ENCODE measurements at regions not wholly inside any gene's neighbourhood (a gene's known extent, or its start where the extent isn't known, plus 50 kb on each side); places are given as distances from the start of the nearest gene placed in this dataset.
"Not testable (repeated sequence)": the region's sequence is repeated elsewhere in the genome, so short reads cannot be mapped to it uniquely, and the experiment has no call there.

DNA sequence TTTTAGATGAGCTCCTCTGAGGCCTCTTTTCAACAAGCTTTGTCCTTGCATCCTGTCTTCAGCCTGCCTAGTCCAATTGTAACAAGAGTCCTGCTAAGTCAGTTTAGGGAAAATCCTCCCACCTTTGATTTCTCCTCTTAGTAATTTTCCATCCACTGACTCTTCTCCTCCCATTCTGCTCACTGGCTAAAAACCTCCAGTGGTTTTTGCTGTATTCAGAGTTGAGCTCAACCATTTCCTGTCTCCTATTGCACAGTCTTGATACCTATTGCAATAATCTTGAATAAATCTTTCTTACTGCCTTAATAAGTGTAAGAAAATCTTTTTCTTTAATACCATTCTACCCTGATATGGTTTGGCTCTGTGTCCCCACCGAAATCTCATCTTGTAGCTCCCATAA, 117.8 kb upstream of the ENPP6 start:
- WGBS, 2 donors, result 0 to 80% methylated on average over 1 of the region's 1 CpG
- TF ChIP-seq, protein P1, sequence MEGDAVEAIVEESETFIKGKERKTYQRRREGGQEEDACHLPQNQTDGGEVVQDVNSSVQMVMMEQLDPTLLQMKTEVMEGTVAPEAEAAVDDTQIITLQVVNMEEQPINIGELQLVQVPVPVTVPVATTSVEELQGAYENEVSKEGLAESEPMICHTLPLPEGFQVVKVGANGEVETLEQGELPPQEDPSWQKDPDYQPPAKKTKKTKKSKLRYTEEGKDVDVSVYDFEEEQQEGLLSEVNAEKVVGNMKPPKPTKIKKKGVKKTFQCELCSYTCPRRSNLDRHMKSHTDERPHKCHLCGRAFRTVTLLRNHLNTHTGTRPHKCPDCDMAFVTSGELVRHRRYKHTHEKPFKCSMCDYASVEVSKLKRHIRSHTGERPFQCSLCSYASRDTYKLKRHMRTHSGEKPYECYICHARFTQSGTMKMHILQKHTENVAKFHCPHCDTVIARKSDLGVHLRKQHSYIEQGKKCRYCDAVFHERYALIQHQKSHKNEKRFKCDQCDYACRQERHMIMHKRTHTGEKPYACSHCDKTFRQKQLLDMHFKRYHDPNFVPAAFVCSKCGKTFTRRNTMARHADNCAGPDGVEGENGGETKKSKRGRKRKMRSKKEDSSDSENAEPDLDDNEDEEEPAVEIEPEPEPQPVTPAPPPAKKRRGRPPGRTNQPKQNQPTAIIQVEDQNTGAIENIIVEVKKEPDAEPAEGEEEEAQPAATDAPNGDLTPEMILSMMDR (IDR thresholded peaks at IDR 0.05), result no peak
- no peak for TF ChIP-seq POLR2A (IDR thresholded peaks at IDR 0.05)
- intact Hi-C loops (cut with DNase I; ENCODE audit: low total_unique reads), result no loop called here
- DNase-seq (ENCODE audit: low spot score in 2 of 2), result no peak
- H3K4me3 ChIP-seq (ENCODE audit: low read depth, poor library complexity, severe bottlenecking), result no peak overlapping the region

DNA sequence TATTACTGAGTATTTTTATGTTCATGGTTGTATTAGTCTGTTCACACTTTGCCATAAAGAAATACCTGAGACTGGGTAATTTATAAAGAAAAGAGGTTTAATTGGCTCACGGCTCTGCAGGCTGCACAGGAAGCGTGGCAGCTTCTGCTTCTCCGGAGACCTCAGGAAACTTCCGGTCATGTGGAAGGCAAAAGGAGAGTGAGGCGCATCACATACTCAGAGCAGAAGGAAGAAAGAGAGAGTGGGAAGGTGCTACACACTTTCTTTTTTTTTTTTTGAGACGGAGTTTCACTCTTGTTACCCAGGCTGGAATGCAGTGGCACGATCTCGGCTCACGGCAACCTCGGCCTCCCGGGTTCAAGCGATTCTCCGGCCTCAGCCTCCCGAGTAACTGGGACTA, 115.8 kb upstream of the ENPP6 start:
- intact Hi-C loops (cut with DNase I; ENCODE audit: low total_unique reads); H3K4me3 ChIP-seq (ENCODE audit: low read depth, poor library complexity, severe bottlenecking): not testable (repeated sequence)
- DNase-seq (ENCODE audit: low spot score in 2 of 2), result peak in 1 of 2 donors; percentile 76
- 79 to 90% methylated on average over 14 of the region's 14 CpGs for WGBS, 2 donors

DNA sequence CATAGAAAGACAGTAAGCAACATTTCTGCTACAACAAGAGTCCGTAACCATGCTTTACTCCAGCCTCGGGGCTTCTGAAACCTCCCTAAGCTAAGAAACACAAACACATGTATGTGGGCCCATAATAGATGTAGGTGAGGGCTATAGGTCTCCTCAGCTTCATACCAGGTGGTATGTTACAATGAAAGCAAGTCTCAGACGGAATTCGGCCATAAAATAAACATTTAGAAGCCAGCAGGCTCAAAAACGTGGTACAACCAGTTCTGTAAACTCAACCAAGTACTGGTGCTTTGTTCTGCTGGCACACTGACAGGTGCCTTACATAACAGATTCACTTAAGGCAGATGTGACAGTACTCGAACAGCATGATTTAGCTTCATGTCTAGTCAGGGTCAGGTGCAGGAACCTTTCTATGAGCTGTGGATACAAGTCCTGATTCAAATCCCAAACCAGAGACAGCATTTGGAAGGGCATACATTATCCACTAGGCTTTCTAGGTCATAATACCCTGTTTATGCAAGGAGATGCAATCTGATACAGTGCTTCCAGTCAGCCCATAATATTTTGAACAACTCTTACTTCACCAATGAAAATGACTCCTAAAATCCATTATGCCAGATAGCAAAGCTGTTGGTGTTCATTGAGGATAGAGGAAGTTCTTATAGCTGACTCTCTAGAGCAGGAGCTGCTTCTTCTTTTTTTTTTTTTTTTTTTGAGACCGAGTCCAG, 113.8 kb upstream of the ENPP6 start:
- H3K4me3 ChIP-seq (ENCODE audit: low read depth, poor library complexity, severe bottlenecking), result no peak overlapping the region
- TF ChIP-seq POLR2A (IDR thresholded peaks at IDR 0.05), result no peak
- TF ChIP-seq, protein P1 (IDR thresholded peaks at IDR 0.05), result no peak
- intact Hi-C loops (cut with DNase I; ENCODE audit: low total_unique reads), result no loop called here
- 44 to 52% methylated on average over 7 of the region's 7 CpGs for WGBS, 2 donors
- DNase-seq (ENCODE audit: low spot score in 2 of 2), result peak in 1 of 2 donors; percentile 76

DNA sequence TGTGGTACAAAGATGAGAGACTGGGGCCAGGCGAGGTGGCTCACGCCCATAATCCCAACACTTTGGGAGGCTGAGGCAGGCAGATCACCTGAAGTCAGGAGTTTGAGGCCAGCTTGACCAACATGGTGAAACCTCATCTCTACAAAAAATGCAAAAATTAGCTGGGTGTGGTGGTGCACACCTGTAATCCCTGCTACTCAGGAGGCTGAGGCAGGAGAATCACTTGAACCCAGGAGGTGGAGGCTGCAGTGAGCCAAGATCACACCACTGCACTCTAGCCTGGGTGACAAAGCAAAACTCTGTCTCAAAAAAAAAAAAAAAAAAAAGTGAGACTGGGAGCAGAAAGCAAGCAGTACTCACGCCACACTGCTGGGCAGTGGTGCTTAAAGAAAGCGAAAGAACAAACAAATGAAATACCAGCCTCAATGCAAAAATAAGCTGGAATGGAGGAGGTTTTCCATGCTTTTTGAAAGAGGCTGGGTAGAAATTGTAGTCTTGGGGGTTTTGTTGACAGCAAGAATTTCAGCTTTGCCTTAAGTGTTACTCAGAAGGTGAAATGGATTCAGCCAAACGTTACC, 112.9 kb upstream of the ENPP6 start:
- H3K4me3 ChIP-seq (ENCODE audit: low read depth, poor library complexity, severe bottlenecking); intact Hi-C loops (cut with DNase I; ENCODE audit: low total_unique reads); DNase-seq (ENCODE audit: low spot score in 2 of 2): not testable (repeated sequence)
- WGBS, 2 donors, result 79% methylated on average over 5 of the region's 5 CpGs

DNA sequence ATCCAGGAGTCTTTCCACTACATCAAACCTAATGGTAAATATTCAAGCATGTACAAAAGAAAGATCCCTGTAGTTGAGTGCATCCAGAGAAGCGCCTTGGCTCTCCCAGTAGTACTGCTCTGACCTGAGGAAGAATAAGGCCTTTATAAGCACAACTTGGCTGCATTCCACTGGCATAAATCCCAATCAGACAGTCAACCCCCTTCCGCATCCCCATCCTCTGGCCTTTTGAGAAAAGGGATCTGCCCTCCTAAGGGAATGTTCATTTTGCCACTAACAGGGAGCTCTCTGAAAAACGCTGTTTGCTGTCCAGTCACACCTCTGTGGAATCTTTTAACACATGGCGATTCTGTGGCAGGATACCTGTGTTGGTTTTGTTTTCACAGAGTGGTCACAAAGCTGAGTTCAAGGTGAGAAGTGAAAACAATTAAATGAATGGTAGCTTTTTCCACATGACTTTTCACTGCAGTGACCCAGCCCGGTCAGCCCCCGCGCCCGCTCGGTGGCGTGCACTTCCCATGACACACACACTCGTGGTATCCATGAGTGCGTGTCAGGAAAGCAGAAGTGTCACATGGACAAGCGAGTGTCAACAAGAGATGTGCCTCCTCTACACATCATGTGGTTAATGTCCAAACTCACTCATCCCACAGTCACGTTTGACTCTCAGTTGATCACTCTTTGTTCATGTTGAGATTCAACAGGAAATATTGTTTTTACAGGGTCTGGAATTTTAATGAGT, 112.2 kb upstream of the ENPP6 start:
- TF ChIP-seq, protein P1 (IDR thresholded peaks at IDR 0.05), result no peak
- TF ChIP-seq POLR2A (IDR thresholded peaks at IDR 0.05), result no peak
- WGBS, 2 donors, result 75 to 79% methylated on average over 14 of the region's 14 CpGs
- no peak overlapping the region for H3K4me3 ChIP-seq (ENCODE audit: low read depth, poor library complexity, severe bottlenecking)
- intact Hi-C loops (cut with DNase I; ENCODE audit: low total_unique reads), result no loop called here
- peak; percentile 80 to 92 for DNase-seq (ENCODE audit: low spot score in 2 of 2)

DNA sequence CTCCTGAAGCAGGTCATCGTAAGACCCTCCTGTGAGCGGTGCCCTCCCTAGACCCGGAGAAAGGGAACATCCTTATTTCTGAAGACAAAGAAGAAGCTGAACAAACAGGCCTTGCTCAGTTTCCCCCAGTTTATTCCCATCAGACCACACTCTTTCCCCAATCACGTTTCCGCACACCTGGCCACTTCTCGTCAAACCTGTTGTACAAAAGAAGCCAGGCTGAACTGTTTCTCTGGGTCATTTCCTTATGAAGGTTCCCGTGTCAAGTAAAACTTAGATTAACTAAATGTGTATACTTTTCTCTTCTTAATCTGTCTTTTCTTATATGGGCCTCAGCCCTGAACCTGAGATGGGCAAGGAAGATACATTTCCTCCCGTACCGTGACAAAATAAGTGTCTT, 111.6 kb upstream of the ENPP6 start:
- no peak for DNase-seq (ENCODE audit: low spot score in 2 of 2)
- 70 to 77% methylated on average over 9 of the region's 9 CpGs for WGBS, 2 donors
- H3K4me3 ChIP-seq (ENCODE audit: low read depth, poor library complexity, severe bottlenecking), result no peak overlapping the region
- TF ChIP-seq, protein P1 (IDR thresholded peaks at IDR 0.05), result no peak
- no peak for TF ChIP-seq POLR2A (IDR thresholded peaks at IDR 0.05)
- intact Hi-C loops (cut with DNase I; ENCODE audit: low total_unique reads), result no loop called here
